Calu3 (cell line): ENCODE measurements at regions not wholly inside any gene's neighbourhood (a gene's known extent, or its start where the extent isn't known, plus 50 kb on each side); places are given as distances from the start of the nearest gene placed in this dataset.

Source experiments
- BruUV-seq: library from RNA; stranded (reverse); fragments of 400-500 nt; replicated peaks from 2 replicates; lab custom pipeline; 2021; lab: Mats Ljungman, UMichigan
- CTCF ChIA-PET: fragments of 300-600 bp; sonication (Branson Sonifier 250); formaldehyde crosslinking; loops from one replicate; lab custom pipeline; 2022; ENCODE audit warnings: antibody characterized with exemption; lab: Charles Lee
- DNase-seq: peaks from one replicate; pipeline ENCODE4 v3.0.0; 2022
- H3K27ac Mint-ChIP-seq: one replicate; pipeline ENCODE4 v1.8.0; 2022; ENCODE audit warnings: mixed read lengths; ENCODE audit not compliant: unreplicated experiment
- H3K27me3 Mint-ChIP-seq: one replicate; pipeline ENCODE4 v1.8.0; 2022; ENCODE audit warnings: mixed read lengths; ENCODE audit not compliant: unreplicated experiment
- H3K36me3 Mint-ChIP-seq: one replicate; pipeline ENCODE4 v1.8.0; 2022; ENCODE audit warnings: mild to moderate bottlenecking, moderate library complexity, mixed read lengths; ENCODE audit not compliant: insufficient read depth, unreplicated experiment
- H3K4me1 Mint-ChIP-seq: one replicate; pipeline ENCODE4 v1.8.0; 2022; ENCODE audit warnings: mild to moderate bottlenecking, low read depth, mixed read lengths; ENCODE audit not compliant: unreplicated experiment
- H3K4me3 Mint-ChIP-seq: one replicate; pipeline ENCODE4 v1.8.0; 2022; ENCODE audit warnings: mild to moderate bottlenecking, low read depth, moderate library complexity, mixed read lengths; ENCODE audit not compliant: unreplicated experiment
- H3K9me3 Mint-ChIP-seq: one replicate; pipeline ENCODE4 v1.8.0; 2022; ENCODE audit warnings: low read depth, mixed read lengths; ENCODE audit not compliant: unreplicated experiment
- intact Hi-C: fragments of 100-400 bp; cut with micrococcal nuclease; formaldehyde crosslinking; loops from one replicate; pipeline ENCODE4 v1.10.0; 2022; ENCODE audit not compliant: unreplicated experiment
- TF ChIP-seq, protein P1 (sequence below): fragments of 200-600 bp; IDR thresholded peaks from one replicate; pipeline ENCODE4 v1.8.0; 2022; ENCODE audit warnings: antibody characterized with exemption; ENCODE audit not compliant: unreplicated experiment

- BruUV-seq, result no TSS peak
- TF ChIP-seq, protein P1, sequence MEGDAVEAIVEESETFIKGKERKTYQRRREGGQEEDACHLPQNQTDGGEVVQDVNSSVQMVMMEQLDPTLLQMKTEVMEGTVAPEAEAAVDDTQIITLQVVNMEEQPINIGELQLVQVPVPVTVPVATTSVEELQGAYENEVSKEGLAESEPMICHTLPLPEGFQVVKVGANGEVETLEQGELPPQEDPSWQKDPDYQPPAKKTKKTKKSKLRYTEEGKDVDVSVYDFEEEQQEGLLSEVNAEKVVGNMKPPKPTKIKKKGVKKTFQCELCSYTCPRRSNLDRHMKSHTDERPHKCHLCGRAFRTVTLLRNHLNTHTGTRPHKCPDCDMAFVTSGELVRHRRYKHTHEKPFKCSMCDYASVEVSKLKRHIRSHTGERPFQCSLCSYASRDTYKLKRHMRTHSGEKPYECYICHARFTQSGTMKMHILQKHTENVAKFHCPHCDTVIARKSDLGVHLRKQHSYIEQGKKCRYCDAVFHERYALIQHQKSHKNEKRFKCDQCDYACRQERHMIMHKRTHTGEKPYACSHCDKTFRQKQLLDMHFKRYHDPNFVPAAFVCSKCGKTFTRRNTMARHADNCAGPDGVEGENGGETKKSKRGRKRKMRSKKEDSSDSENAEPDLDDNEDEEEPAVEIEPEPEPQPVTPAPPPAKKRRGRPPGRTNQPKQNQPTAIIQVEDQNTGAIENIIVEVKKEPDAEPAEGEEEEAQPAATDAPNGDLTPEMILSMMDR, result no peak
- intact Hi-C loops, result loop anchor here (5.0 kb wide), 2 partner anchors 222 to 277 kb away; partner anchors contain the start of gene EYA4
- peaks cover 53% of the 10 kb centered on the region for H3K4me1 Mint-ChIP-seq
- CTCF ChIA-PET, result interaction anchor here (1.0 to 2.2 kb wide), 4 partner anchors 128 to 587 kb away, joined by 3 to 5 read pairs (median 4); no protein-coding TSS in a partner anchor
- no peaks in the 10 kb centered on the region for H3K27me3 Mint-ChIP-seq
- DNase-seq, result no peak
- peak overlapping the region; percentile 9 for H3K27ac Mint-ChIP-seq
- H3K4me3 Mint-ChIP-seq, result no peak overlapping the region
- peaks cover 4% of the 10 kb centered on the region for H3K36me3 Mint-ChIP-seq
- no peaks in the 10 kb centered on the region for H3K9me3 Mint-ChIP-seq
These were observed 150.6 kb downstream of the RPS12 start for GRCh38 chr6:132964868-132965382.

DNA sequence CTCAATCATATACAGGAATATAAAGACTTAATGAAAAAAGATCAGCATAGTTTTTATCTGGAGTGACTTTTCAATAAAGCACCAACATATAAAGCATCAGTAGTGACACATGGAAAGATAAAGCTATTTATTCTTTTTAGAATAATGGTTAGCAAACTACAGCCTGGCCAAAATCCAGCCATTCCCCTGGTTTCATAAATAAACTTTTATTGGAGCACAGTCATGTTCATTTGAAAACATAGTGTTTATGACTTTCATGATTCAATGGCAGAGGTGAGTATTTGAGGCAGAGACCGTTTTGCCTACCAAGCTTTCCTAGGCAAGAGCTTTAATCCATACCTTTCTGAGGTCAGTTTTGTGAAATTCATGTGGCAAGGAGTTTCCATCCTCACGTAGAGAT is 153.5 kb downstream of the RPS12 start:
- Mint-ChIP-seq H3K27me3 (no peaks in the 10 kb centered on the region), H3K9me3 (no peaks in the 10 kb centered on the region), H3K4me3 (no peak overlapping the region), H3K36me3 (no peaks in the 10 kb centered on the region), H3K4me1 (peaks cover 47% of the 10 kb centered on the region), H3K27ac (no peak overlapping the region)
- CTCF ChIA-PET, result interaction anchor here (0.6 kb wide), 1 partner anchor 32 kb away, joined by 5 read pairs; no protein-coding TSS in a partner anchor
- intact Hi-C loops, result no loop called here
- BruUV-seq, result no TSS peak
- TF ChIP-seq, protein P1, result no peak
- no peak for DNase-seq

GRCh38 chr6:132968419-132968950 is 154.1 kb downstream of the RPS12 start:
- Mint-ChIP-seq H3K4me1 (peaks cover 43% of the 10 kb centered on the region), H3K4me3 (no peak overlapping the region), H3K27me3 (no peaks in the 10 kb centered on the region), H3K9me3 (no peaks in the 10 kb centered on the region), H3K27ac (no peak overlapping the region), H3K36me3 (no peaks in the 10 kb centered on the region)
- CTCF ChIA-PET, result interaction anchor here (0.6 kb wide), 1 partner anchor 33 kb away, joined by 5 read pairs; no protein-coding TSS in a partner anchor
- intact Hi-C loops, result no loop called here
- TF ChIP-seq, protein P1, result no peak
- no peak for DNase-seq
- BruUV-seq, result no TSS peak

DNA sequence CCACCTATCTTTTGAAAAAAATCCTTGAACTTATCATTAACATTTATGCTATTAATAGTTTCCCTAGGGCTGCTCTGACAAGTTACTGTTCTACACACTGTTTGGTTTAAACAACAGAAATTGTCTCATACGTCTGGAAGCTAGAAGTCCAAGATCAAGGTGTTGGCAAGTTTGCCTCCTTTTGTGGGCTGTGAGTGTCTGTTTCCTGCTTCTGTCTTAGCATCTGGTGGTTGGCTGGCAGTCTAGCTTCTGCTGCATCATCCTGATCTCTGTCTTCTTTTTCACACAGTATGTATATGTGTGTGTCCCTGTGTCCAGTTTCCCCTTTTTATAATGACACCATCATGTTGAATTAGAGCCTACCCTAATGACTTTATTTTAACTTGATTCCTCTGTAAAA is 154.8 kb downstream of the RPS12 start:
- Mint-ChIP-seq H3K27ac (no peak overlapping the region), H3K4me3 (no peak overlapping the region), H3K27me3 (no peaks in the 10 kb centered on the region), H3K9me3 (no peaks in the 10 kb centered on the region), H3K36me3 (no peaks in the 10 kb centered on the region), H3K4me1 (peaks cover 36% of the 10 kb centered on the region)
- TF ChIP-seq, protein P1, result no peak
- no peak for DNase-seq
- no TSS peak for BruUV-seq
- intact Hi-C loops, result no loop called here
- CTCF ChIA-PET, result no interaction called here
